ENCODE measurements at regions not wholly inside any gene's neighbourhood (a gene's known extent, or its start where the extent isn't known, plus 50 kb on each side); places are given as distances from the start of the nearest gene placed in this dataset.
A peak's percentile ranks its signal among the peaks of the same experiment; 100 is the strongest.

GRCh38 chr16:86052115-86052670 is 153.2 kb downstream of the IRF8 start:
- Histone ChIP-seq H3K36me3 (no peaks in the 10 kb centered on the region), H3K9me3 (no peaks in the 10 kb centered on the region), H3K4me3 (no peak overlapping the region), H3K27me3 (ENCODE audit: low read depth) (peaks cover 12% of the 10 kb centered on the region), H3K27ac (no peak overlapping the region), H3K4me1 (peaks cover 8% of the 10 kb centered on the region)
- ATAC-seq: no peak
- no peak for DNase-seq
- intact Hi-C loops (cut with DNase I): no loop called here
- TF ChIP-seq CTCF (IDR thresholded peaks at IDR 0.05): no peak

- no peaks in the 10 kb centered on the region for H3K9me3 ChIP-seq
- no peak for DNase-seq
- TF ChIP-seq CTCF (IDR thresholded peaks at IDR 0.05): no peak
- peaks cover 12% of the 10 kb centered on the region for H3K27me3 ChIP-seq (ENCODE audit: low read depth)
- H3K4me3 ChIP-seq: no peak overlapping the region
- H3K27ac ChIP-seq: no peak overlapping the region
- H3K4me1 ChIP-seq: peaks cover 8% of the 10 kb centered on the region
- intact Hi-C loops (cut with DNase I): no loop called here
- ATAC-seq: no peak
- no peaks in the 10 kb centered on the region for H3K36me3 ChIP-seq
Observed at GRCh38 chr16:86052926-86053325, 154.0 kb downstream of the IRF8 start.

- Histone ChIP-seq H3K36me3 (no peaks in the 10 kb centered on the region), H3K27ac (peak overlapping the region; percentile 46), H3K4me3 (no peak overlapping the region), H3K4me1 (peaks cover 16% of the 10 kb centered on the region), H3K27me3 (ENCODE audit: low read depth) (no peaks in the 10 kb centered on the region), H3K9me3 (no peaks in the 10 kb centered on the region)
- ATAC-seq (peak; percentile 39 to 60), DNase-seq (no peak)
- TF ChIP-seq CTCF (IDR thresholded peaks at IDR 0.05): no peak
- intact Hi-C loops (cut with DNase I): no loop called here
Observed at GRCh38 chr16:86059253-86060171, 160.6 kb downstream of the IRF8 start.

- no peak for TF ChIP-seq CTCF (IDR thresholded peaks at IDR 0.05)
- ATAC-seq (no peak), DNase-seq (no peak)
- Histone ChIP-seq H3K36me3 (no peaks in the 10 kb centered on the region), H3K4me3 (no peak overlapping the region), H3K27me3 (ENCODE audit: low read depth) (no peaks in the 10 kb centered on the region), H3K27ac (peak overlapping the region; percentile 46), H3K9me3 (no peaks in the 10 kb centered on the region), H3K4me1 (peaks cover 16% of the 10 kb centered on the region)
- intact Hi-C loops (cut with DNase I): no loop called here
Observed at GRCh38 chr16:86060381-86061317, 161.7 kb downstream of the IRF8 start.

GRCh38 chr16:86061318-86061695 is 162.3 kb downstream of the IRF8 start:
- H3K4me3 ChIP-seq: no peak overlapping the region
- intact Hi-C loops (cut with DNase I): no loop called here
- no peak for DNase-seq

More at GRCh38 chr16:86061318-86061695, 162.3 kb downstream of the IRF8 start:
- Histone ChIP-seq H3K9me3 (no peaks in the 10 kb centered on the region), H3K36me3 (no peaks in the 10 kb centered on the region), H3K27ac (peak overlapping the region; percentile 41), H3K27me3 (ENCODE audit: low read depth) (no peaks in the 10 kb centered on the region), H3K4me1 (peaks cover 16% of the 10 kb centered on the region)
- ATAC-seq: no peak
- TF ChIP-seq CTCF (IDR thresholded peaks at IDR 0.05): no peak
